UCSD-AML1 (cell line): ENCODE measurements at regions not wholly inside any gene's neighbourhood (a gene's known extent, or its start where the extent isn't known, plus 50 kb on each side); places are given as distances from the start of the nearest gene placed in this dataset.

ENCODE experiments used
- DNase-seq: peaks from one replicate; lab custom pipeline; 2025; ENCODE audit not compliant: unreplicated experiment; lab: John Stamatoyannopoulos, UW

DNA sequence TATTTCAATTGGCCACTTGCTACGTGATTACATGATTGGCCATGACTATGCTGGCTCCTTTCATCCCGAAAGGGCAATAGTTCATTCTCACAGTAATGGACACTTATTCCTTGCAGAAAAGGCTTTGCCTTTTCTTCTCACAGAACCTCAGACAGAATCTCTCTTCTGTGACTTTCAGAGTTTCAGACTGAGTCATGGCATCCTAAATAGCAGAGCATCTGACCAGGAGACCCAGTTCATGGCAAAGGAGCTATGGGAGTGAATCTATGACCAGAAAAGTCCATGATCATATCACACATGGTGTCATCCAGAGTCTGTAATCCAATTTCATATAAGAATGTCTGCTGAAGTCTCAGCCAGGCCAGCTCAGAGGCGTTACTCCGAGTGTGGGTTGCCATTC, 263.3 kb upstream of the CLNK start:
- no peak for DNase-seq

DNA sequence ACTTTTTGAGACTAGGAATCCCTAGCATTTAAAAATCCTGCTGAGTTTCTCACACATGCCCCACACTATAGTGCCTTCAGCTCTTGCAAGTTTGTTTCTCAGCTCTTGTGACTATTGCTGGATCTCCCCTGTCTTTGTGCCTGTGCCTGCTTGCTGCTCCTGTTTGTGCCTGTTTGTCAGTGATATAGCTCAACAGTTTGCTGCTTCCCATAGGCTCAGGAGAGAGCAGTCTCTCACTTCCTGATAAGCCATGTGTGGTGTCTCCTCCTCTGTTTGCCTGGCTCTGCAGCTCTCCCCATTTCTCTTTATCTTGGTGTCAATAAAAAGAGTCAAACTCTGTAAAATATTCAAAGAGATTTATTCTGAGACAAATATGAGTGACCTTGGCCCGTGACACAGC, 259.8 kb upstream of the CLNK start:
- DNase-seq: no peak

DNA sequence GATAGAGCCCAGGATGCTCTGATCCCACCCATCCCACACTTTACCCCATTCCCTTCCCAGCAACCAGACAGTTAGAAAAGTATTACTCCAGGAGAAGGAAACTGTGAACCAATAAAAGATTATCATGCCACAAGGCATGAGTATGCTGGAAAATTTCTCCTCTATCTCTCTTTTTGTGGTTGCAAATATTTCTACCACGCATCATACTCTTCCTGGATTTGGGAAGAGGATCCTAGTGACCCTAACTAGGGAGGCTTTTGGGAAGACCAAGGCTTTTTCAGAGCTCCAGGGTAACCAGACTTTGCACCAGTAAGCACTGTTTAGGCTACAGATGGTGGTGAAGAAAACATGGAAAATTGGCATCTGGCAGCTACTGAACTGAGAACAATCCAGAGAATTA, 257.6 kb upstream of the CLNK start:
- DNase-seq: no peak

DNA sequence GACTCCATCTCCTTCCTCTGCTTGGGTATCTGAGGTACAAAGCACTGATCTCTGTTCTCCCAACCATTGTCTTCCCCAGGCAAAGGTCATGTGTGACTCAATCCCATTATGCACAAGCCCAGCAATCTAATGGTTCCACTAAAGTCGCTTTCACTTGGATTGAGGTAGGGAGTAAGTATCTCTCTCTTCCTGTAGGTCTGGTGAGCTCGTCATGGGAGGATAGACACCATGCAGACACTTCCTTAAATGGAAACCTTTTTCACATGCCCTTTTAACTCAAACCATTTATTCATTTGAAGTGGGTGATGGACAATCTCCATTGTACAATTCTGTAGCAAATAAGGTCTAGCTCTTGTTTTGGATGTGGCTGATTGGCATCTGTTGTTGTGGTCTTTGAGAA, 245.2 kb upstream of the CLNK start:
- no peak for DNase-seq

DNA sequence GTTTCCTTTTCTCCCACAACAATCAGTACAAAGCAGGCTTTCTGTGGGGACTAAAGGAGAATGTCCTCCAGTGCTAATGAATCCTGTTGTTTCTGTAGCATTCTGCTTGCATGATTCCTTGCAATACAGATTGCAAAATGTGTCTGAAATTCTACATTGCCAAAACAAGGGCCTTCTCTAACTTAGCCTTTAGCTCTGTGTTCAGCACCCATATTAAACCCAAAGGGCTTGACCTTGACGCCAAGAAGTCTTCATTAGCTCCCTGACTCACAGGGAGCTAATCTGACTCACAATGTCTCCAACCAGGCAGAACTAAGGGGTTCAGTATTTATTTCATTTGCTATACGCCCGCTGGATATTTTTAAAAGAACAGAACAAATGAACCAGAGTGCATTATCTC, 241.4 kb upstream of the CLNK start:
- no peak for DNase-seq

DNA sequence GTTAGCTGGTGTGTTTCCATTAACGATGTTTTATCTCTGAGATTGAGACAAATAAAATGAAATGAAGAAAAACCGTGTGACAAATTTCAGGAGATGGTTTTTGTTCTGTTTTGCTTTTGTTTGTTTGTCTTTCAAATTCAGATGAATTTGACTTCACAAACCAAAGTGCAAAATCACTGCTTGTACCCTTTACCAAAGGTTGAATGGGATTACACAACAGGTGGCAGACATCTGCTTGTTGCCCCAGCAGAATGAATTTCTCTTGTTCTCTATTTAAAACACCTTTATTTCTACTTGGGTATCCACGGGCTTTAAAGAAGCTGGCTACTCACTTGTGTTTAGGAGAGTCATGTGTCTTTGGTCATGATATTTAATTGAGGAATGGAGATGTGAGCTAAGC, 239.7 kb upstream of the CLNK start:
- no peak for DNase-seq

DNA sequence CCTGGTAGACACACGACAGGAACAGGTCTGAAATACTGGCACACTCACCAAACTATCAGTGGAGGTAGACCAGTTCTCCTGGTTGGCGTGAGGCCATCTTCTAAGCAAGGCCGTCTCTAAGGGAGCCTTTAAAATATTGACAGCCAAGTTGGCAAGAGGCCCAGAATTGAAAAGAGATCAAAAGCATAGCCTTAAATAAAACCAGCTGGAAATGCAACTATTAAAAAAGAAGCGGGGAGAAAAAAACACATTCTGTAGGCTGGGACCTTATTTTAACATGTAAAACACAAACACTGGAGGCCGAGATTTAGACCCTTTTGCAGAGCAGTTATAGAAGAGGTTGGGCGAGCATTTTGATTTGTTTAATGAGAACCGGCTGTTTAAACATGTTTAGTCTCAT, 233.0 kb upstream of the CLNK start:
- no peak for DNase-seq

DNA sequence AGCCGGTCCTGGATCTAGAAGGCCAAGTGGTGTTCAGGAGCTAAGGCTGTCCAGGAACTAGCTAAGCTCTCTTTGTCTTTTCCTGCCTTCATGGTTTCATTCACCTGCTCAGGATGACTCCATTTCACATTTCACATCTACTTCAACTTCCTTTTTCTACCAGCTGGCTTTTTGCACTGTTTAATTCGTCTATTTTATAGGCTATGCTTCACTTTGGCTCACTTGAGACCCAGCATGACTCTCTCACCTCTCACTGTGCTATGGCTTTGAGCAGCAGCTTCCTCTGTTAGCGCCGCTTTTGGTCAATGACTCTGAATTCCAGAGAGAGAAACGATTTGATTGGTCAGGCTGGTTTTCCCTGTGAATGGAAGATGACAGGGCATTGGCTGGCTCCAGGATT, 213.5 kb upstream of the CLNK start:
- no peak for DNase-seq

DNA sequence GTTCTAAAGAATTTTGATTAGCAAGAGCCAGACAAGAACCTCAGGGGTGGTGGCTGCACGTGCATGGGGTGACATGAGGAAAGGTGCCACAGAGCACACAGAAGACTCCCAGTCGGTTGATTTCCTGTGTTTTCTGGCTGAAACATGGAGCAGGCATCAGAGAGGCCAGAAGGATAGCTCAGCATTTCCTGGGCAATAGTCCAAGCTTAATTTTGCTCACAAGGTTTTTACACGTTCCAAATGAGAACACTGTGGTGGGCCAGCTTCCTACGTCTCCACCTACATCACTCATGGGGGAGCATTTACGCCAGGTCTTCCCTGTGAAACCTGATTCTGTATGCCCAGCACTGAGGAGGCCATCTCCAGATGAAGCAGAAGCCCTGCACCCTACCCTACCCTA, 212.5 kb upstream of the CLNK start:
- DNase-seq: no peak

DNA sequence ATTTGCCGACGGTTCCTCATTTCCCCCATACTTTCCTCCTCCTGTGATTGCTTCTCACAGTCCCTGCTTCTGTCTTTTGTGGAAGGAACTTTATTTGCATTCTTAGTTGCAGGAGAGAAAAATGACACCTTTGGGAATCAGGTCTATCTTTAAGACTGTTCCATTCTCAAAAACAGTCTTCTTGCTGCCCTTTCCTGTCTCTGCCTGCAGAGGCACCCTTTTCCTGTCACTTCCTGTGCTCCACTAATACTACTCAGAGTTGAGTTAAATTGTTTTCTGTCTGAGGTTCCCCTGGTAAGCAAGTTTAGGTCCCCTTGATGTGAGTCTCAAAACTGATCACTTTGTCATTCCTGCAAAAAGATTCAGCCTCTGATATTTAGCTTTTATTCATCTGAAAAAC, 208.8 kb upstream of the CLNK start:
- no peak for DNase-seq

DNA sequence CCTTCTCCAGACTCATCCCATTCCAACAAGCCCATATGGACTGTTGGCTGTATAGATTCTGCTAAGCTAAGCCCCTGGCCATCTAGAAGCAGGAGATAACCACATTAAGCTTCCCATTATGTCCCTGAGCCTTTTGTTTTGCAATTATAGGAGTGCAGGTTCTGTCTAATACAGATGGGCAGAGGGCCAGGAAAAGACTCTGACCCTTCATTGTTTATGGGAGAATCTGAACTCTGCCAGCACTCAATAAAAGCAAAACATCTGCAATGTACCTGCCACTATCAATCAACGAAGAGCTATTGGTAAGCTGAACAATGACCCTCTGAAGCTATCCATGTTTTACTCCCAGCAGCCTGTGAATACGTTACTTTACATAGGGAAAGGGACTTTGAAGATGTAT, 207.3 kb upstream of the CLNK start:
- DNase-seq: no peak

DNA sequence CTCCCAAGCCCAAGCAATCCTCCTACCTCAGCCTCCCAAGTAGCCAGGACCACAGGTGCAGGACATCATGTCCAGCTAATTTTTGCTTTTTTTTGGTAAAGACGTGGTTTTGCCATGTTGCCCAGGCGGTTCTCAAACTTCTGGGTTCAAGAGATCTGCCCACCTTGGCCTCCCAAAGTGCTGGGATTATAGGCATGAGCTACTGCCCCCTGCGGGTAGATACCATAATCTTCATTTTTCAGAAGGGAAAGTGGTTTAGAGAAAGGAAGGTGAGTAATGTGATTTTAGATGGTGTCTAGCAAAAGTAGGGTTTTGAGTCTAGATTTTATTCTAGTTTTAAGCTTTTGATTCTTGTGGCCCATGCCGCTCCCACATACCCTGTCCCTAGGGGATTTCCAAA, 205.3 kb upstream of the CLNK start:
- no peak for DNase-seq

DNA sequence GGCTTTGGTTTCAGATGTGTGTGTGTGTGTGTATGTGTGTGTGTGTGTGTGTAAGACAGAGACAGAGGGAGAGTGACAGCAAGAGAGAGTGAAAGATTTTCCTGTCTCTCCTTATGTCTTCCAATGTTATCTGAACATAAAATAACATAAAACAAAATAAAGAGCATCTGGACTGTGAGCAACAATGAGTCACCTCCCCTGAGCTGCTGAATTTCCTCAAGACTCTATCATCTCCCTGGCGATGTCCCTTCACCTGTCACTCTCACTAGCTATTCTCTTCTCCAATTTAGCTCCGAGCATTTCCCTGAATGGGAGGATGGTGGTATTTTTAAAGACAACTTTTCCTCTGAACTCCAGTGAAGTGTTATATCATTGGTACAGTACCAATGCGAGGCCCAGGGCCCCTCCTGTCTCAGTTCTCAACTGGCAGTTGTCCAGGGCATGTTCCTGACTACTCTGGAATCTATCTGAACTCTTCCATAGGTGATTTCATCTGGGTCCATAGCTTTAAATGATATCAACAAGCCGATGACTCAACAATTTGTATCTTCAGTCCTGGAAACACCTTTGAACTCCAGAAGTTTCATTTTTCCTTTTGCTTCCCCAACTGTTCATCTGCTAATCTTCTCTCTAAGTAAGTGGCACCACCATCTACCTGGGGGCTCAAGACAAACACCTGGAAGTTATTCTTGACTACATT, 195.0 kb upstream of the CLNK start:
- DNase-seq: no peak

DNA sequence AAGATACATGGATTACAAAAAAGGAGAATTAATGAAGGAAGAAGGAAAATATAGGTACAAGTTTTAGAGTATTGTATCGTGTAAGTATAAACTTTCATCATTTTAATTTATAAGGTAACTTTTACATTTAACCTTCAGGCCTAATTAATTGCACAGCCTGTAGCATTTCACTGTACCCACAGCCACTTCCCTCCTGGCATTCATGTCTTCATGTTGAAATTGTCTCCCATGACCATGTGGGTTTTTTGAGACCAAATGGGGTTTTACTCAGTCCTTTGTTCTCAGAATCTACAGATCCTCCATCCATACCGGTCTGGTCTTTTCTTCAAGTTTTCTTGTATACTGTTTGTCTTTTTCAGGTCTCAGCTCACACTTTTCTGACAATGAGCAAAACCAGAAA, 194.3 kb upstream of the CLNK start:
- no peak for DNase-seq

DNA sequence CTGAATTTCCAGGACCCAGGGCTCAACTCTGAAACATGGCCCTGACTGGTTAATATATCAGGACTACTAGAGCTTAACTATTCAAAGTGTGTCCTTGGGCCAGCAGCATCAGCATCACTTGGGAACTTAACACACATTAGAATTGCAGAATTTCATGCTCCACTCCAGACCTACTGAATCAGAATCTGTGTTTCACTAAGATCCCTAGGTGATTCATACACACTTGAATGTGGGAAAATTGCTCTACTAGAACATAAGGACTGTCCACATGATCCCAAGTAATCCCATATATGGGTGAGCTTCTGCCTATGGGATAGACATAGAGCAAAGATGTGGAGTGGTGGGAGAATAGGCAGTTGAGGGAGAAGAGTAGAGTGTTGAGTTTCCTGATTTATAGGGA, 192.5 kb upstream of the CLNK start:
- no peak for DNase-seq

DNA sequence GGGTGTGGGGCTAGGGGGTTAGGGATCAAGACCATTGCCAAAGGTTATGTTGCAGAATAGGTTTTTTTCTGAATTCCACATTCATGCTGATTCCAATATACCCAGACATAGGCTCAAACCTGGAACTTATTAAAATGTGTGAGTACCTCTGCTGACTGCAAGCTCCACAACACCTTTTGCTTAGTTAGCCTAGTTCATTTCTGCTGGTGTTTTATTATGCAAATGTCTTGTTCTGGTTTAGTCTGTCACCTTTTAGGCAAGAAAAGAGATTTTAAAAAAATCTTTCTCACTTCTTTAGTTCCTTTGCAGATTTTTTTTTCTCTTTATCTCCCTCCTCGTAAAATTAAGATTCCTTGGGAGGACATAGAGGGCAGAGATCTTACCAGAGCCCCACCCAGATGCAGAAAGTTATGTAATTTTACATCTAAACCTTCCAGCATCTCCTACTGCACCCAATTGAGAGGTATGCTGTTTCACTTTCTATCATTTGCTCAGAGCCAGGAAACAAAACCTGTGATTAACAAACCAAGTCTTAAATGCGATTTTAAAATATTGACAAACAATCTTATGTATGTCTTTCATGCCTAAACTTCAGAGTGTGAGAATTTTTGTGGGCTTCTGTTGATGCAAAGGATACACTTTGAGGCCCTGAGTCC, 190.7 kb upstream of the CLNK start:
- no peak for DNase-seq

DNA sequence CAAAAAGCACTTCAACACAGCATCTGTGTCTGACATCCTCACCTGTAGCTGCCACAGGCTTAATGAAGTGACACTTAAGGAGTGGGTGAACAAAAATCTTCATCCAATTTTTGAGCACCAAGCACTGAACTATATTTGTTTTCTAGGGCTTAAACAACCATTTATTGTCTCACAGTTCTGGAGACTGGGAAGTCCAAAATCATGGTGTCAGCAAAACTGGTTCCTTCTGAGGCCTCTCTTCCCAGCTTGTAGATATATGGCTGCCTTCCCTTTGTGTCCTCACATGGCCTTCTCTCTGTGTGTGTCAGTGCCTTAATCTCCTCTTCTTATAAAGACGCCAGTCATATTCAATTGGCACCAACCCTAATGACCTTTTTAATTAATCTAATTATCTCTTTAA, 189.2 kb upstream of the CLNK start:
- DNase-seq: no peak

DNA sequence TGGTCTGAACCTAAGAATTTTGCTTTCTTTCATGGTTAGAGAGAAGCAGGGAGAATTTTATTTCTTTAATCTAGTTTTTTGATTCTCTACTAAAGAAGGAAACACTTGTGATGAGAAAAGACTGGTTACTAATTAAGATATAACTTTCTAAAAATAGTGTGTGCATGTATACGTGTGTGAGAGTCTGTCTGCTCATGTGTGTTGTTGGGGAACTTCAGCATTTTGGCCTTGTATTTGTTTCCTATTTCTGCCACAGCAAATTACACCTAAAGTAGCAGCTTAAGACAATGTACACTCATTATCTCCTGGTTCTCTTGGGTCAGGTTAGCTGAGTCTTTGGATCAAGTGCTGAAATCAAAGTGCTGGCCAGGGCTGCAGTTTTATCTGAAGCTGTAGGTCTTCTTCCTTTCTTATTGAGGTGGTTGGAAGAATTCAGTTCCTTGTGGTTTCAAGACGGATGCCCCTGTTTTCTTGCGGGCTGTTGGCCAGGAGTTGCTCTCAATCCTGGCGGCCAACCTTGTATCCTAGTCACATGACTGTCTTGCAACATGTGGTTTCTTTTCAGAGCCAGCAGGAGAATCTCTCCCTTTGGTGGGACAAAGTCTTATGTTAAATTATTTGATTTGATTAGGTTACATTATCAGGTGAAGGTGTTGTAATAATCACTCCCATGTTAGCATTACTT, 188.4 kb upstream of the CLNK start:
- peak; percentile 37 for DNase-seq

DNA sequence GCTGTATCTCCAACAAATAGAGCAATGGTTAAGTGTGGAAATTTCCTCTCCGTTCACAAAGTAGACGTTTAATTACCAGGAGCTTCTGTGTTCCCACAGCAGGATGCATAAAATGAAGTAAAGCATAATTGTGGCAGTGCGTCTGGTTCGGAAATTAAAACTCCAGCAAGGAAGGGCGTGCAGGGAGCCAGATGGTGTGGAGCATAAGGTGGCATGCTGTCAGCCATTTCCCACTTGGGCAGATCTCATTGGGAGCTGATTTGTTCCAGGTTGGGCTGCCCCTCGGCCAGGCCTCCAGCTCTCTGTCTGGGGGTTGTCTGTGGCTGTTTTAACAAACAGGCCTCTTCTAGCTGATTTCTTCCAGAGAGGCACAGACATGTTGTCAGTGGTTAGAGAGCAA, 182.1 kb upstream of the CLNK start:
- DNase-seq: no peak

DNA sequence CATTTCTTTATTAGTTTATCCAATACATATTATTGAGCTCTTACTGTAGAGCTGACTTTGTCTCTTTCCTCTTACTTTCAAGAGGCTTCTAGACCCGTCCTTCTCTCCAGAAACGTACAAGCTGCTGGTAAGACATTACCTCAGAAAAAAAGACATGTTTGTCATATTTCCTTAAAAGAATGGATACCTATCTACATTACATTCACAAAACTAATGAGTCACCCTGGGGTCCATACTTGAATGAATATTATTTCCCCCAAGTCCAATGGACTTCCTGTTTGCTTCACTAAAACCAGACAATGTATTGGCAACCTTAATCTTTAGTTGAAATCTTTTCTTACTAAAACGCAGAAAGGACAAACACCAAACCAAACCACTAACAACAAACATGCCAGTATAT, 176.5 kb upstream of the CLNK start:
- no peak for DNase-seq

DNA sequence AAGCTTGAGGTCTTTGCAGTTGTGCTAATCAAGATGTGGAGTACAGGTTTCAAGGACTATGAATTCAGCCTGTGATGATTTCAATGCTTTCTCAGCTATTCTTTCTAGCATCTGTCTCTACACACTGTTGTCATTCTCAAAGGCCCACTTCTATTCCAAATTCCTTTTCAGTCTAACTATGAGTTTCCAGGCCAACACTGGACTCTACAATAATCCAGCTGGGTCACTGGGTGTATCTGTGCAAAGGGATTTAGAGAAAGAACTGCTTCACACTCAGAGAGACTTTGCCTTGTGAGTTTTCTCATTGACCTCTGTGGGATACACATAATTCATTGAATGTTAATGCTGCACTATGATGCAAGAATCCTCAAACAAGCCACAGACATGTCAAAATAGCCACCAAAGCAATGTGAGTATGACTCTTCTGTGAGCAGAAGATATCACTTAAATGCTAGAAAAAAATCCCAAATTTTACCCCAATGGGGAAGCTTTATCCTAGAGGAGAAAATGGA, 171.8 kb upstream of the CLNK start:
- DNase-seq: no peak

DNA sequence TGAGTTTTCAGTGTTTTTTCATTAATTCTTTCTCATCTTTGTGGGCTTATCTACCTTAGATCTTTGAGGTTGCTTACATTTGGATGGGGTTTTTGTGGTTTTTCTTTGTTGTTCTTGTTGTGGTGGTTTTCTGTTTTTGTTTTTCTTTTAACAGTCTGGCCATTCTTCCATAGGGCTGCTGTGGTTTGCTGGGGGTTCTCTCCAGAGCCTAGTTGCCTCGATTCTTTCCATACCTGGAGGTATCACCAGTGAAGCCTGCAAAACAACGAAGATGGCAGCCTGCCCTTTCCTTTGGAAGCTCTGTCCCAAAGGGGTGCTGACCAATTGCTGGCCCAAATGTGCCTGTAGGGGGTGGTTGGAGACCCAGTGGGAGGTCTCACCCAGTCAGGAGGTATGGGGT, 168.6 kb upstream of the CLNK start:
- DNase-seq: no peak
